NCI-H187 treated with DMSO at 0.1 percent for 48 hours (cell line): ENCODE measurements at regions not wholly inside any gene's neighbourhood (a gene's known extent, or its start where the extent isn't known, plus 50 kb on each side); places are given as distances from the start of the nearest gene placed in this dataset.

ENCODE experiments used
- DNase-seq: peaks from one replicate; lab custom pipeline; 2025; lab: John Stamatoyannopoulos, UW

- DNase-seq, result no peak
These were observed 54.2 kb downstream of the S1PR1 start for GRCh38 chr1:101290922-101291561.

GRCh38 chr1:101291562-101292380 is 55.0 kb downstream of the S1PR1 start:
- no peak for DNase-seq

- DNase-seq, result no peak
These were observed 56.7 kb downstream of the S1PR1 start for GRCh38 chr1:101293461-101294051.

GRCh38 chr1:101295209-101295608 is 58.4 kb downstream of the S1PR1 start:
- no peak for DNase-seq

- DNase-seq, result no peak
These were observed 61.8 kb downstream of the S1PR1 start for GRCh38 chr1:101298663-101299062.

- DNase-seq, result no peak
These were observed 62.3 kb downstream of the S1PR1 start for GRCh38 chr1:101299141-101299540.

GRCh38 chr1:101299710-101300109 is 62.9 kb downstream of the S1PR1 start:
- no peak for DNase-seq

GRCh38 chr1:101300916-101301315 is 64.1 kb downstream of the S1PR1 start:
- DNase-seq, result no peak

GRCh38 chr1:101301446-101302057 is 64.7 kb downstream of the S1PR1 start:
- no peak for DNase-seq

GRCh38 chr1:101302831-101303511 is 66.2 kb downstream of the S1PR1 start:
- no peak for DNase-seq

GRCh38 chr1:101307985-101308689 is 71.3 kb downstream of the S1PR1 start:
- no peak for DNase-seq

- DNase-seq, result no peak
These were observed 72.1 kb downstream of the S1PR1 start for GRCh38 chr1:101308935-101309333.

GRCh38 chr1:101309334-101310311 is 72.8 kb downstream of the S1PR1 start:
- no peak for DNase-seq

GRCh38 chr1:101310506-101310905 is 73.7 kb downstream of the S1PR1 start:
- DNase-seq, result no peak

- no peak for DNase-seq
These were observed 74.5 kb downstream of the S1PR1 start for GRCh38 chr1:101311146-101311920.

- DNase-seq, result no peak
These were observed 75.3 kb downstream of the S1PR1 start for GRCh38 chr1:101312147-101312546.

- DNase-seq, result no peak
These were observed 76.5 kb downstream of the S1PR1 start for GRCh38 chr1:101313356-101313755.

- no peak for DNase-seq
These were observed 77.4 kb downstream of the S1PR1 start for GRCh38 chr1:101314244-101314643.

GRCh38 chr1:101316256-101316655 is 79.4 kb downstream of the S1PR1 start:
- no peak for DNase-seq

GRCh38 chr1:101316799-101317198 is 80.0 kb downstream of the S1PR1 start:
- no peak for DNase-seq
